H9 (cell line): ENCODE measurements at regions not wholly inside any gene's neighbourhood (a gene's known extent, or its start where the extent isn't known, plus 50 kb on each side); places are given as distances from the start of the nearest gene placed in this dataset.

Source experiments
- DNase-seq: peaks from one replicate; pipeline ENCODE4 v3.0.0-alpha.2; 2017
- H2AFZ ChIP-seq: one replicate; pipeline ENCODE4 v1.6.1; 2013; ENCODE audit warnings: mild to moderate bottlenecking, low read length, control low read depth, moderate library complexity
- H2AK5ac ChIP-seq: 2 replicates; pipeline ENCODE4 v1.6.1; 2013; ENCODE audit warnings: low read length, control low read depth, mixed read lengths; ENCODE audit not compliant: insufficient read length
- H2BK120ac ChIP-seq: one replicate; pipeline ENCODE4 v1.6.1; 2013; ENCODE audit warnings: low read depth, mild to moderate bottlenecking, low read length, control low read depth, inconsistent platforms; ENCODE audit not compliant: poor library complexity, severe bottlenecking
- H2BK12ac ChIP-seq: 2 replicates; pipeline ENCODE4 v1.6.1; 2013; ENCODE audit warnings: low read length, control low read depth, mixed read lengths, low read depth; ENCODE audit not compliant: insufficient read length
- H2BK15ac ChIP-seq: 2 replicates; pipeline ENCODE4 v1.6.1; 2013; ENCODE audit warnings: low read depth, low read length, control low read depth
- H2BK20ac ChIP-seq: one replicate; pipeline ENCODE4 v1.6.1; 2013; ENCODE audit warnings: low read depth, mild to moderate bottlenecking, low read length, control low read depth, inconsistent platforms; ENCODE audit not compliant: poor library complexity, severe bottlenecking
- H2BK5ac ChIP-seq: 2 replicates; pipeline ENCODE4 v1.6.1; 2013; ENCODE audit warnings: low read length, control low read depth, mixed read lengths; ENCODE audit not compliant: insufficient read length
- H3K14ac ChIP-seq: 2 replicates; pipeline ENCODE4 v1.6.1; 2013; ENCODE audit warnings: low read length, control low read depth; ENCODE audit not compliant: insufficient read depth
- H3K18ac ChIP-seq: 2 replicates; pipeline ENCODE4 v1.6.1; 2013; ENCODE audit warnings: low read depth, mild to moderate bottlenecking, mixed read lengths, low read length, control low read depth; ENCODE audit not compliant: insufficient read length
- H3K23ac ChIP-seq: 2 replicates; pipeline ENCODE4 v1.6.1; 2013; ENCODE audit warnings: low read length, control low read depth, mixed read lengths, low read depth; ENCODE audit not compliant: insufficient read length
- H3K23me2 ChIP-seq: 2 replicates; pipeline ENCODE4 v1.6.1; 2013; ENCODE audit warnings: low read depth, mild to moderate bottlenecking, mixed read lengths, low read length, control low read depth; ENCODE audit not compliant: insufficient read length, poor library complexity, severe bottlenecking
- H3K27ac ChIP-seq: 2 replicates; pipeline ENCODE4 v1.5.1; 2013; ENCODE audit warnings: low read length, control low read depth, mixed read lengths, low read depth; ENCODE audit not compliant: insufficient read length
- H3K27me3 ChIP-seq: 2 replicates; pipeline ENCODE4 v1.6.1; 2013; ENCODE audit warnings: low read length, control low read depth, inconsistent platforms; ENCODE audit not compliant: insufficient read depth
- H3K4ac ChIP-seq: 2 replicates; pipeline ENCODE4 v1.6.1; 2013; ENCODE audit warnings: low read depth, mild to moderate bottlenecking, control low read depth, inconsistent platforms, low read length, moderate library complexity
- H3K4me1 ChIP-seq: 2 replicates; pipeline ENCODE4 v1.6.1; 2013; ENCODE audit warnings: low read length, control low read depth, inconsistent platforms; ENCODE audit not compliant: insufficient read depth
- H3K4me2 ChIP-seq: 2 replicates; pipeline ENCODE4 v1.6.1; 2013; ENCODE audit warnings: low read length, control low read depth, mixed read lengths; ENCODE audit not compliant: insufficient read length, insufficient read depth
- H3K56ac ChIP-seq: 2 replicates; pipeline ENCODE4 v1.6.1; 2013; ENCODE audit warnings: low read depth, mild to moderate bottlenecking, mixed read lengths, low read length, control low read depth; ENCODE audit not compliant: insufficient read length
- H3K79me1 ChIP-seq: 2 replicates; pipeline ENCODE4 v1.6.1; 2013; ENCODE audit warnings: low read depth, mild to moderate bottlenecking, moderate library complexity, low read length, control low read depth, inconsistent platforms; ENCODE audit not compliant: insufficient read depth, poor library complexity, severe bottlenecking
- H3K79me2 ChIP-seq: 2 replicates; pipeline ENCODE4 v1.6.1; 2013; ENCODE audit warnings: low read length, control low read depth, inconsistent platforms; ENCODE audit not compliant: insufficient read depth
- H3K9ac ChIP-seq: 2 replicates; pipeline ENCODE4 v1.6.1; 2013; ENCODE audit warnings: low read length, control low read depth, mixed read lengths; ENCODE audit not compliant: insufficient read length; ENCODE audit errors: extremely low read depth
- H3K9me3 ChIP-seq: one replicate; pipeline ENCODE4 v1.6.1; 2013; ENCODE audit warnings: low read depth, low read length, inconsistent platforms; ENCODE audit not compliant: control insufficient read depth
- H3T11ph ChIP-seq: one replicate; pipeline ENCODE4 v1.6.1; 2013; ENCODE audit warnings: mild to moderate bottlenecking, low read length, control low read depth, inconsistent platforms
- H4K20me1 ChIP-seq: one replicate; pipeline ENCODE4 v1.6.1; 2013; ENCODE audit not compliant: control insufficient read depth, insufficient read length, insufficient read depth
- H4K5ac ChIP-seq: 2 replicates; pipeline ENCODE4 v1.6.1; 2013; ENCODE audit warnings: low read depth, mild to moderate bottlenecking, mixed read lengths, low read length, control low read depth; ENCODE audit not compliant: insufficient read length
- H4K8ac ChIP-seq: replicated peaks from 2 replicates; pipeline ENCODE4 v1.6.1; 2013; ENCODE audit warnings: low read length, control low read depth, mixed read lengths, low read depth; ENCODE audit not compliant: insufficient read length
- H4K91ac ChIP-seq: 2 replicates; pipeline ENCODE4 v1.6.1; 2013; ENCODE audit warnings: low read depth, mild to moderate bottlenecking, moderate library complexity, mixed read lengths, low read length, control low read depth; ENCODE audit not compliant: insufficient read length
- H3K27ac Mint-ChIP-seq, 3 experiments: 2 replicates in 2 of 3; 3 replicates in 1 of 3; pipeline ENCODE4 v1.8.0; 2020 to 2021; ENCODE audit warnings: mixed read lengths in 3 of 3, mild to moderate bottlenecking in 1 of 3, moderate library complexity in 1 of 3
- H3K27me3 Mint-ChIP-seq: 2 replicates; pipeline ENCODE4 v1.8.0; 2021; ENCODE audit warnings: low read depth, mild to moderate bottlenecking, moderate library complexity, mixed read lengths
- H3K36me3 Mint-ChIP-seq, 3 experiments: 2 replicates in 2 of 3; 3 replicates in 1 of 3; pipeline ENCODE4 v1.8.0; 2020 to 2021; ENCODE audit warnings: low read depth in 3 of 3, mixed read lengths in 3 of 3; ENCODE audit not compliant: insufficient read depth in 1 of 3
- H3K4me1 Mint-ChIP-seq, 2 experiments: 2 replicates each; pipeline ENCODE4 v1.8.0; 2020; ENCODE audit warnings: mixed read lengths in 2 of 2
- H3K4me3 Mint-ChIP-seq, 2 experiments: 2 replicates in 1 of 2; 3 replicates in 1 of 2; pipeline ENCODE4 v1.8.0; 2020 to 2021; ENCODE audit warnings: mild to moderate bottlenecking in 2 of 2, mixed read lengths in 2 of 2, moderate library complexity in 1 of 2
- H3K9me3 Mint-ChIP-seq, 2 experiments: 2 replicates in 1 of 2; 3 replicates in 1 of 2; pipeline ENCODE4 v1.8.0; 2020; ENCODE audit warnings: mild to moderate bottlenecking in 2 of 2, mixed read lengths in 2 of 2, moderate library complexity in 1 of 2
- CTCF ChIP-seq: fragments of 200-600 bp; sonication (generic); conservative IDR thresholded peaks from 3 replicates; pipeline ENCODE4 v1.8.0; 2021; ENCODE audit warnings: antibody characterized with exemption, mild to moderate bottlenecking
- WGBS: extraction: QIAGEN DNeasy Blood & Tissue Kit; methylation state at CpG from one replicate; pipeline ENCODE4 v1.1.7; 2013; ENCODE audit warnings: missing lambda C conversion rate, low lambda C conversion rate, mixed read lengths; ENCODE audit not compliant: insufficient read length; ENCODE audit errors: extremely low coverage; 5-methylcytosine and 5-hydroxymethylcytosine counted together

GRCh38 chr17:36702636-36703035 lies 101.3 kb downstream of the MRM1 start:
- no peak overlapping the region for H2BK5ac ChIP-seq
- no peak overlapping the region for H2BK120ac ChIP-seq
- no peak overlapping the region for H3K4ac ChIP-seq
- no peaks in the 10 kb centered on the region for H3K23me2 ChIP-seq
- no peaks in the 10 kb centered on the region for H3K79me2 ChIP-seq
- peaks cover 82% of the 10 kb centered on the region for H3K27me3 Mint-ChIP-seq
- no peak for TF ChIP-seq CTCF
- H3K36me3 Mint-ChIP-seq, result no peaks in the 10 kb centered on the region
- no peaks in the 10 kb centered on the region for H3K9me3 Mint-ChIP-seq
- H3K27ac ChIP-seq, result no peak overlapping the region
- H3K56ac ChIP-seq, result no peak overlapping the region
- H2BK20ac ChIP-seq, result no peak overlapping the region
- H2AK5ac ChIP-seq, result no peak overlapping the region
- no peaks in the 10 kb centered on the region for H3K79me1 ChIP-seq
- H2BK15ac ChIP-seq, result no peak overlapping the region
- H3K27me3 ChIP-seq, result peaks cover 4% of the 10 kb centered on the region; the same call in 1 of the 2 replicates
- H4K91ac ChIP-seq, result no peak overlapping the region
- no peak for DNase-seq
- no peaks in the 10 kb centered on the region for H4K20me1 ChIP-seq
- H3K27ac Mint-ChIP-seq, result no peak overlapping the region
- no CpG with 5 or more reads among the region's 1 CpG for WGBS
- no peak overlapping the region for H3K18ac ChIP-seq
- H3K9ac ChIP-seq, result no peak overlapping the region
- no peak overlapping the region for H2AFZ ChIP-seq
- no peaks in the 10 kb centered on the region for H3K4me1 ChIP-seq
- H3K4me3 Mint-ChIP-seq, result no peak overlapping the region
- H2BK12ac ChIP-seq, result no peak overlapping the region
- peaks cover 5 to 22% of the 10 kb centered on the region in 2 experiments for H3K4me1 Mint-ChIP-seq
- H4K8ac ChIP-seq, result no peak overlapping the region
- H3K4me2 ChIP-seq, result no peak overlapping the region
- no peak overlapping the region for H3K14ac ChIP-seq
- H3K9me3 ChIP-seq, result no peaks in the 10 kb centered on the region
- no peak overlapping the region for H3T11ph ChIP-seq
- no peak overlapping the region for H3K23ac ChIP-seq
- H4K5ac ChIP-seq, result no peak overlapping the region
